Large intestine (tissue), 3 donors: ENCODE measurements at regions not wholly inside any gene's neighbourhood (a gene's known extent, or its start where the extent isn't known, plus 50 kb on each side); places are given as distances from the start of the nearest gene placed in this dataset.

Source experiments
- DNase-seq, 2 donors: peaks; one replicate each; pipeline versions ENCODE4 v3.0.0 to v3.0.0-alpha.2; 2013
- H3K27ac ChIP-seq: one replicate; pipeline ENCODE4 v1.5.1; 2013; ENCODE audit warnings: low read length
- H3K27me3 ChIP-seq: 2 replicates; pipeline ENCODE4 v1.6.1; 2013; ENCODE audit warnings: low read length; ENCODE audit not compliant: control insufficient read depth, insufficient read depth
- H3K36me3 ChIP-seq: 2 replicates; pipeline ENCODE4 v1.6.1; 2013; ENCODE audit warnings: low read length; ENCODE audit not compliant: control insufficient read depth, insufficient read depth
- H3K4me1 ChIP-seq: one replicate; pipeline ENCODE4 v1.6.1; 2013; ENCODE audit warnings: low read length; ENCODE audit not compliant: control insufficient read depth, insufficient read depth
- H3K4me3 ChIP-seq: one replicate; pipeline ENCODE4 v1.5.1; 2013; ENCODE audit warnings: low read length
- H3K9me3 ChIP-seq: one replicate; pipeline ENCODE4 v1.6.1; 2013; ENCODE audit warnings: mild to moderate bottlenecking, low read depth, low read length, moderate library complexity; ENCODE audit not compliant: control insufficient read depth
- WGBS: methylation state at CpG from one replicate; pipeline ENCODE4 v1.1.5; 2013; ENCODE audit warnings: low lambda C conversion rate; ENCODE audit not compliant: insufficient coverage; 5-methylcytosine and 5-hydroxymethylcytosine counted together

DNA sequence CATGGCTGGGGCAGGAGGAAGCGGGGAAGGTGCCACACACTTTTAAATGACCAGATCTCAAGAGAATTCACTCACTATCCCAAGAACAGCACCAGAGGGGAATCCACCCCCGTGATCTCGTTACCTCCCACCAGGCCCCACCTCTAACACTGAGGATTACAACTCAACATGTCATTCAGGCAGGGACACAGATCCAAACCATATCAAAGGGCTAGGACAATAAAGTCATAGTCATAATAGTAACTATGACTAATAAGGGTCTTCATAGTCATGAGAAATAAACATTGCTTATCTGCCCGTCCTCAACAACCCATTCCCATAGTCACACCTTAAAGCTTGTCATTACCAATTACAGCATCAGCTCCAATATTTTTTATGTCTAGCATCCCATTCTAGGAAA, 65.3 kb upstream of the SMC2 start:
- no CpG with 5 or more reads among the region's 4 CpGs for WGBS

More for the DNA sequence above, 65.3 kb upstream of the SMC2 start:
- no peaks in the 10 kb centered on the region for H3K9me3 ChIP-seq
- H3K27me3 ChIP-seq, result no peaks in the 10 kb centered on the region
- H3K4me3 ChIP-seq, result no peak overlapping the region
- H3K27ac ChIP-seq, result no peak overlapping the region
- H3K36me3 ChIP-seq, result no peaks in the 10 kb centered on the region
- no peaks in the 10 kb centered on the region for H3K4me1 ChIP-seq
- no peak for DNase-seq
